ENCODE measurements at regions not wholly inside any gene's neighbourhood (a gene's known extent, or its start where the extent isn't known, plus 50 kb on each side); places are given as distances from the start of the nearest gene placed in this dataset.
A peak's percentile ranks its signal among the peaks of the same experiment; 100 is the strongest.

DNA sequence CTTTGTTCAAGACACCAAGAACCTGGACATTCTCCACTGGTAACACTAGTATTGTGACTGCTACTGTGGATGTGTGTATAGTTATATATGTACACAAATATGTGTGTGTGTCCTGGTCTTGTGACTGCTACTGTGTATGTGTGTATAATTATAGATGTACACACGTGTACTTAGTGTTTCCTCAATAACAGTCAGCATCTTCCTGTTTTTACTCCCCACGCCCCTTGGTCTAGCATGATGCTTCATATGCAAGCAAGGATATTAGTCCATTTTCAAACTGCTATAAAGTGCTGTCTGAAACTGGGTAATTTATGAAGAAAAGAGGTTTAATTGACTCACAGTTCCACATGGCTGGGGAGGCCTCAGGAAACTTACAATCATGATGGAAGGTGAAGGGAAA is 802.7 kb downstream of the RNF144A start:
- Histone ChIP-seq H3K4me3 (ENCODE audit: insufficient read depth, low read depth, low read length, poor library complexity, severe bottlenecking) (no peak overlapping the region), H3K9me3 (ENCODE audit: control insufficient read depth, low read length) (no peaks in the 10 kb centered on the region), H3K27ac (ENCODE audit: insufficient read depth, low read length, poor library complexity, severe bottlenecking) (no peak overlapping the region), H3K36me3 (ENCODE audit: control insufficient read depth, insufficient read depth, low read length) (no peaks in the 10 kb centered on the region), H3K4me1 (ENCODE audit: control insufficient read depth, insufficient read depth, low read length, poor library complexity, severe bottlenecking) (no peaks in the 10 kb centered on the region), H3K27me3 (replicated peaks; ENCODE audit: control insufficient read depth, insufficient read depth, low read length, poor library complexity, severe bottlenecking) (no peaks in the 10 kb centered on the region)
- no peak for DNase-seq

- no peaks in the 10 kb centered on the region for H3K4me1 ChIP-seq (ENCODE audit: control insufficient read depth, insufficient read depth, low read length, poor library complexity, severe bottlenecking)
- no peaks in the 10 kb centered on the region for H3K9me3 ChIP-seq (ENCODE audit: control insufficient read depth, low read length)
- H3K27me3 ChIP-seq (replicated peaks; ENCODE audit: control insufficient read depth, insufficient read depth, low read length, poor library complexity, severe bottlenecking) = no peaks in the 10 kb centered on the region
- no peaks in the 10 kb centered on the region for H3K36me3 ChIP-seq (ENCODE audit: control insufficient read depth, insufficient read depth, low read length)
- H3K27ac ChIP-seq (ENCODE audit: insufficient read depth, low read length, poor library complexity, severe bottlenecking) = no peak overlapping the region
- DNase-seq = no peak
- no peak overlapping the region for H3K4me3 ChIP-seq (ENCODE audit: insufficient read depth, low read depth, low read length, poor library complexity, severe bottlenecking)
Measured at GRCh38 chr2:7721413-7721995, 804.3 kb downstream of the RNF144A start.

GRCh38 chr2:7722212-7722910 is 805.1 kb downstream of the RNF144A start:
- Histone ChIP-seq H3K9me3 (ENCODE audit: control insufficient read depth, low read length) (no peaks in the 10 kb centered on the region), H3K4me3 (ENCODE audit: insufficient read depth, low read depth, low read length, poor library complexity, severe bottlenecking) (no peak overlapping the region), H3K4me1 (ENCODE audit: control insufficient read depth, insufficient read depth, low read length, poor library complexity, severe bottlenecking) (no peaks in the 10 kb centered on the region), H3K27me3 (replicated peaks; ENCODE audit: control insufficient read depth, insufficient read depth, low read length, poor library complexity, severe bottlenecking) (no peaks in the 10 kb centered on the region), H3K27ac (ENCODE audit: insufficient read depth, low read length, poor library complexity, severe bottlenecking) (no peak overlapping the region), H3K36me3 (ENCODE audit: control insufficient read depth, insufficient read depth, low read length) (no peaks in the 10 kb centered on the region)
- DNase-seq = no peak

GRCh38 chr2:7724336-7724735 is 807.1 kb downstream of the RNF144A start:
- Histone ChIP-seq H3K27ac (ENCODE audit: insufficient read depth, low read length, poor library complexity, severe bottlenecking) (no peak overlapping the region), H3K9me3 (ENCODE audit: control insufficient read depth, low read length) (no peaks in the 10 kb centered on the region), H3K4me1 (ENCODE audit: control insufficient read depth, insufficient read depth, low read length, poor library complexity, severe bottlenecking) (no peaks in the 10 kb centered on the region), H3K36me3 (ENCODE audit: control insufficient read depth, insufficient read depth, low read length) (no peaks in the 10 kb centered on the region), H3K27me3 (replicated peaks; ENCODE audit: control insufficient read depth, insufficient read depth, low read length, poor library complexity, severe bottlenecking) (no peaks in the 10 kb centered on the region), H3K4me3 (ENCODE audit: insufficient read depth, low read depth, low read length, poor library complexity, severe bottlenecking) (no peak overlapping the region)
- DNase-seq = no peak

DNA sequence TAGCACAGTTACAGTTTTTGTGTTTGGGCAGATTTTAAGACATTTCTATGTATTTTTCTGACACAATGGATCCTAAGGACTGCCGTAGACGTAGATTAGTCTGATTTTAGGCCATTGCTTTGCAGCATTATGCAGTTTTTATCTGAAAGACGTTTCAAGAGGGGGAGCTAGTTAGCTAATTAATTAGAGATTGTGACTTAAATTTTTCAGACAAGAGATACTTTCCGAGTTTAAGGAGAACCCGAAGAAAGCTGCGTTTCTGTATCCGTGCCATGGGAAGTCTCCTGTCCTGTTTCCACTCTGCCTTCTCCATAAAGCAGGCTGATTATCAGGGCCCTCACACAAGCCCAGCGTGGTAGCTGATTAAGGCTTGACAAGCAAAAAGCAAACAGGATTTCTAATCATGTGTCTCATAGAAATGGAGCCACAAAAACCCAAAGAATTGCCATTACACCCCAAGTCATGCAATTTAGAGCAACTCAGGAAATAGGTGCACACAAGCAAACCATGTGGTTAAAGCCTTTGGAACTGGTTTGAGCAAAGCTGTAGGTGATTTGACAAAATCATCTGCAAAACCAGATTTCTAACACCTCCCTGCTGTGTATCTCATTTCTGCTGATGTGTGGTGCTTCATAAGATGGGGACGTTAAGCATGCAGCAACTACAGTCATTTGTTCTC is 808.1 kb downstream of the RNF144A start:
- Histone ChIP-seq H3K4me1 (ENCODE audit: control insufficient read depth, insufficient read depth, low read length, poor library complexity, severe bottlenecking) (peaks cover 3% of the 10 kb centered on the region), H3K27ac (ENCODE audit: insufficient read depth, low read length, poor library complexity, severe bottlenecking) (peak overlapping the region; percentile 2), H3K27me3 (replicated peaks; ENCODE audit: control insufficient read depth, insufficient read depth, low read length, poor library complexity, severe bottlenecking) (no peaks in the 10 kb centered on the region), H3K9me3 (ENCODE audit: control insufficient read depth, low read length) (no peaks in the 10 kb centered on the region), H3K36me3 (ENCODE audit: control insufficient read depth, insufficient read depth, low read length) (no peaks in the 10 kb centered on the region), H3K4me3 (ENCODE audit: insufficient read depth, low read depth, low read length, poor library complexity, severe bottlenecking) (no peak overlapping the region)
- DNase-seq = peak in 1 of 3 donors; percentile 10

- DNase-seq = no peak
- H3K27me3 ChIP-seq (replicated peaks; ENCODE audit: control insufficient read depth, insufficient read depth, low read length, poor library complexity, severe bottlenecking) = no peaks in the 10 kb centered on the region
- H3K36me3 ChIP-seq (ENCODE audit: control insufficient read depth, insufficient read depth, low read length) = no peaks in the 10 kb centered on the region
- H3K27ac ChIP-seq (ENCODE audit: insufficient read depth, low read length, poor library complexity, severe bottlenecking) = no peak overlapping the region
- peaks cover 3% of the 10 kb centered on the region for H3K4me1 ChIP-seq (ENCODE audit: control insufficient read depth, insufficient read depth, low read length, poor library complexity, severe bottlenecking)
- no peaks in the 10 kb centered on the region for H3K9me3 ChIP-seq (ENCODE audit: control insufficient read depth, low read length)
- H3K4me3 ChIP-seq (ENCODE audit: insufficient read depth, low read depth, low read length, poor library complexity, severe bottlenecking) = no peak overlapping the region
Measured at GRCh38 chr2:7725850-7726242, 808.6 kb downstream of the RNF144A start.

GRCh38 chr2:7726989-7727388 is 809.8 kb downstream of the RNF144A start:
- Histone ChIP-seq H3K4me1 (ENCODE audit: control insufficient read depth, insufficient read depth, low read length, poor library complexity, severe bottlenecking) (peaks cover 3% of the 10 kb centered on the region), H3K27ac (ENCODE audit: insufficient read depth, low read length, poor library complexity, severe bottlenecking) (no peak overlapping the region), H3K36me3 (ENCODE audit: control insufficient read depth, insufficient read depth, low read length) (no peaks in the 10 kb centered on the region), H3K4me3 (ENCODE audit: insufficient read depth, low read depth, low read length, poor library complexity, severe bottlenecking) (no peak overlapping the region), H3K27me3 (replicated peaks; ENCODE audit: control insufficient read depth, insufficient read depth, low read length, poor library complexity, severe bottlenecking) (no peaks in the 10 kb centered on the region), H3K9me3 (ENCODE audit: control insufficient read depth, low read length) (no peaks in the 10 kb centered on the region)
- DNase-seq = no peak

DNA sequence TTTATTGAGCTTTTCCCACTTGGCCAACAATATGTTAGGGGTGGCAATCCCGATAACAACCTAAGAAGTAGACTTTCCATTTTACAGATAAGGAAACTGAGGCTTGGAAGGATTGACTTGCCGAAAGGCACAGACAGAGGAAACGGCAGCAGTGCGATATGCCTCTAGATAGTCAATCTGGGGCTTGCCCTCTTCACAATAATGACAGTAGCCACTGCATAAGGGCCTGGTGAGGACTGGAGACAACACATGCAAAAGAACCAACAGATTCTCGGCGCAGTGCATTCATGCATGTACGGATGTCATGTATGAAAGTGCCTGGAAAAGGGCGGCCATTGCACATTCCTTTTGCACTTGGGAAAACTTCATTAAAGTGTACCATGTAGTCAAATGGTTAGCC is 811.2 kb downstream of the RNF144A start:
- peak overlapping the region; percentile 12 for H3K4me3 ChIP-seq (ENCODE audit: insufficient read depth, low read depth, low read length, poor library complexity, severe bottlenecking)
- no peaks in the 10 kb centered on the region for H3K36me3 ChIP-seq (ENCODE audit: control insufficient read depth, insufficient read depth, low read length)
- H3K9me3 ChIP-seq (ENCODE audit: control insufficient read depth, low read length) = no peaks in the 10 kb centered on the region
- no peak for DNase-seq
- H3K27me3 ChIP-seq (replicated peaks; ENCODE audit: control insufficient read depth, insufficient read depth, low read length, poor library complexity, severe bottlenecking) = no peaks in the 10 kb centered on the region
- H3K27ac ChIP-seq (ENCODE audit: insufficient read depth, low read length, poor library complexity, severe bottlenecking) = peak overlapping the region; percentile 53
- peaks cover 3% of the 10 kb centered on the region for H3K4me1 ChIP-seq (ENCODE audit: control insufficient read depth, insufficient read depth, low read length, poor library complexity, severe bottlenecking)

DNA sequence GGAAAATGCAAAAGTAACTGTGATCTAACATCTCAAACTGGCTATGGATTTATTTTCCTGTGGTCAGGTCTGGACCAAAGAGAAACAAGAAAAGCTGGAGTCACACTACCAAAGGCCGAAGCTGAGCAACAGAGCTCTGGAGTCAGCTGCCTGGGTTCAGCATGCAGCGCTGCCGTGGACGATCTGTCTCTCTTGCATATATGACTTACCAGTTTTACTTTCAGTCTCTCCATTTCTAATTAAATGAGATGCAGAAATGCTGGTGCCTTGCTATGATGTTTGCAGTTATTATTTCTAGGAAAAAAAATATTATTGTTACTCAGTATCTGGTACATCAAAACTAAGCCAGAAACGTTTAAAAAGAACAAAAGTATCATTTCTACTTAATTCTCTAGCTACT is 813.2 kb downstream of the RNF144A start:
- peak overlapping the region; percentile 7 for H3K4me3 ChIP-seq (ENCODE audit: insufficient read depth, low read depth, low read length, poor library complexity, severe bottlenecking)
- no peaks in the 10 kb centered on the region for H3K27me3 ChIP-seq (replicated peaks; ENCODE audit: control insufficient read depth, insufficient read depth, low read length, poor library complexity, severe bottlenecking)
- H3K27ac ChIP-seq (ENCODE audit: insufficient read depth, low read length, poor library complexity, severe bottlenecking) = peak overlapping the region; percentile 38
- no peak for DNase-seq
- H3K9me3 ChIP-seq (ENCODE audit: control insufficient read depth, low read length) = no peaks in the 10 kb centered on the region
- no peaks in the 10 kb centered on the region for H3K36me3 ChIP-seq (ENCODE audit: control insufficient read depth, insufficient read depth, low read length)
- peaks cover 3% of the 10 kb centered on the region for H3K4me1 ChIP-seq (ENCODE audit: control insufficient read depth, insufficient read depth, low read length, poor library complexity, severe bottlenecking)

DNA sequence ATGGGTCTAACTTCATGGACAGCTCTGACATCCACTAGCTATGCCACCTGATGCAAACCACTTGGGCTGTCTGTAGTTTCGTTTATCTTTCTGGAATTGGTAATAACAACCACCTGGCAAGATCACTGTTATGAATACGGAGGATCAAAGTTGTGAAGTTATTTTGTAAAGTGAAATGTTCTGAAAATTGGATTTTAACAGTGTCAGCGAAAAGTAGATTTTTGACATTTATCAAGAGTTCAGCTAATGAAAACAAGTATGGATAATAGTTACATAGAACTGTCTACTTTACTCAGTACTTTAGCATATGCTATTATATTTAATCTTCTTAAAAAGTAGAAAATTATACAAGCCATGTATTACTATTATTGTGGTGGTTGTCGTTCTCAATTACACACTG is 813.8 kb downstream of the RNF144A start:
- H3K27ac ChIP-seq (ENCODE audit: insufficient read depth, low read length, poor library complexity, severe bottlenecking) = peak overlapping the region; percentile 38

More for the DNA sequence above, 813.8 kb downstream of the RNF144A start:
- no peaks in the 10 kb centered on the region for H3K9me3 ChIP-seq (ENCODE audit: control insufficient read depth, low read length)
- peak overlapping the region; percentile 7 for H3K4me3 ChIP-seq (ENCODE audit: insufficient read depth, low read depth, low read length, poor library complexity, severe bottlenecking)
- H3K27me3 ChIP-seq (replicated peaks; ENCODE audit: control insufficient read depth, insufficient read depth, low read length, poor library complexity, severe bottlenecking) = no peaks in the 10 kb centered on the region
- no peaks in the 10 kb centered on the region for H3K36me3 ChIP-seq (ENCODE audit: control insufficient read depth, insufficient read depth, low read length)
- DNase-seq = no peak
- H3K4me1 ChIP-seq (ENCODE audit: control insufficient read depth, insufficient read depth, low read length, poor library complexity, severe bottlenecking) = peaks cover 3% of the 10 kb centered on the region

Measured in effector memory CD4-positive, alpha-beta T cell (primary cell).